ENCODE measurements at regions not wholly inside any gene's neighbourhood (a gene's known extent, or its start where the extent isn't known, plus 50 kb on each side); places are given as distances from the start of the nearest gene placed in this dataset.

GRCh38 chr2:4838626-4839025 is 853.6 kb upstream of the SOX11 start:
- DNase-seq (ENCODE audit: low spot score): no peak
- TF ChIP-seq CTCF (IDR thresholded peaks at IDR 0.05; ENCODE audit: extremely low read depth, missing control alignments): no peak

DNA sequence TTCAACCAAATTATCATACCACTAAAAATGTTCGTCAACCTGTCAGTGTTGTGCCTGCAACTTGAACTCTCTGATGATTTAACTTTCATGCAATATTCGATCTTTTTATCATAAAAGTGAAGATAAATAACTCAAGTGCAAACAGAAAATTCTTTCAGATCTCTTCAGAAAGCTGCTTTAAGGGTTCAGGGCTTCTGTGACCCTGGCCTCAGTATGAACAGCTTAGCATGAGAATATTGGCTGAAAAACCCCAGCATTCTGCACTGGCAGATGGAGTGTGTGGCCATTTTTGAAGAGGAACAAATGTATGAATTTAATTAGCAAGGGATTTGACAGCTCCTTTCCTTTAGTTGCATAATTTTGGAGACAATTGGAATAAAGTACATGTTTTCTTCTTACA is 851.4 kb upstream of the SOX11 start:
- no peak for DNase-seq (ENCODE audit: low spot score)
- no peak for TF ChIP-seq CTCF (IDR thresholded peaks at IDR 0.05; ENCODE audit: extremely low read depth, missing control alignments)

DNA sequence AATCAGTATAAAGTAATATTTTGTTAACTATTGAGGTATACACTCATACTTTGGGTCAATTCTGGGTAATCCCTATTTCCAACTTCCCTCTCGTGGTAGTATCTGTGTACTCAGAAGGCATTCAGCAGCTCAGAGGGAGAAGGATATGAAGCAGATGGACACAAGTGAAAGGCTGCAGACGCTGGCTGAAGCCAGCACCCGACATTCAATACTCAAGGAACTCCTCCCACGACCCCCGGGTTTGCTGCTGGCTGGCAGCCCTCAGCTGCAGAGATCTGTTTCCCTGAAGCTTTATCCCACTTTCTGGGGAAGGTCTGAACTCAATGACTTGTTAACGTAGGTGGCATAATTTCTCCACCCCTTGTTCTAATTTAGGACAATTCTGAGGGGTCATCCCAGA is 847.3 kb upstream of the SOX11 start:
- TF ChIP-seq CTCF (IDR thresholded peaks at IDR 0.05; ENCODE audit: extremely low read depth, missing control alignments): no peak
- DNase-seq (ENCODE audit: low spot score): no peak

DNA sequence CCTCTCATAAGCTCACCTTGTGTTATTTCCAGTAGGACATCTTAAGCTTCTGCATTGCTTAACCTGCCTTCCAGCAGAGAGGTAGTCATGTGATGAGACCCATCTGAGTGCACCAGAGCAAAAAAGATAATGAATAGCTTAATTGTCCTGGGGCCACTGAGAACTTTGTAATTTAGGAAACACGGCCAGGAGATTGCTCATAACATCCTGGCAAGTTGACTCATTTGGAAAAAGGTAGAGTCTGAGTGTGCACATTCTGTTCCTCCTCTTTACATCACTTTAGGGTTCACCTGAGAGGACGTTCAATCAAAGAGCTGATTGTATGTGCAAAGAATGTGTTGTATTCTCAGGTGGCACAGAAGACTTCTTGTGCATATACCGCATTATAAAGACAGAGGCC is 830.2 kb upstream of the SOX11 start:
- no peak for DNase-seq (ENCODE audit: low spot score)
- no peak for TF ChIP-seq CTCF (IDR thresholded peaks at IDR 0.05; ENCODE audit: extremely low read depth, missing control alignments)

GRCh38 chr2:4866198-4866597 is 826.0 kb upstream of the SOX11 start:
- DNase-seq (ENCODE audit: low spot score): no peak
- no peak for TF ChIP-seq CTCF (IDR thresholded peaks at IDR 0.05; ENCODE audit: extremely low read depth, missing control alignments)

- no peak for DNase-seq (ENCODE audit: low spot score)
- TF ChIP-seq CTCF (IDR thresholded peaks at IDR 0.05; ENCODE audit: extremely low read depth, missing control alignments): no peak
Observed at GRCh38 chr2:4868466-4868865, 823.7 kb upstream of the SOX11 start.

GRCh38 chr2:4869154-4869553 is 823.0 kb upstream of the SOX11 start:
- no peak for DNase-seq (ENCODE audit: low spot score)
- TF ChIP-seq CTCF (IDR thresholded peaks at IDR 0.05; ENCODE audit: extremely low read depth, missing control alignments): no peak

Data from GM20000 (cell line).